OCI-LY3 (cell line): ENCODE measurements at regions not wholly inside any gene's neighbourhood (a gene's known extent, or its start where the extent isn't known, plus 50 kb on each side); places are given as distances from the start of the nearest gene placed in this dataset.

Experiments used
- H2AFZ ChIP-seq: fragments of 200-600, 300-600 bp; shearing (Covaris generic); 2 replicates; pipeline ENCODE4 v1.6.0; 2014; ENCODE audit warnings: antibody characterized with exemption, low read depth, low read length
- H3K27ac ChIP-seq: fragments of 200-600, 300-600 bp; sonication (generic); 2 replicates; pipeline ENCODE4 v1.5.1; 2014; ENCODE audit warnings: mild to moderate bottlenecking, low read length, moderate library complexity, mixed read lengths
- H3K27me3 ChIP-seq: fragments of 200-600, 300-600 bp; sonication (generic); 2 replicates; pipeline ENCODE4 v1.6.1; 2014; ENCODE audit warnings: low read depth, low read length, mixed read lengths
- H3K36me3 ChIP-seq: fragments of 200-600, 300-600 bp; sonication (generic); replicated peaks from 2 replicates; pipeline ENCODE3; 2014; ENCODE audit warnings: low read depth, low read length, mixed read lengths
- H3K4me1 ChIP-seq: fragments of 300-600, 200-600 bp; sonication (generic); 2 replicates; pipeline ENCODE4 v1.6.1; 2014; ENCODE audit warnings: low read length, mixed read lengths
- H3K4me2 ChIP-seq: fragments of 200-600, 300-600 bp; sonication (generic); 2 replicates; pipeline ENCODE4 v1.6.1; 2014; ENCODE audit warnings: low read length, mixed read lengths
- H3K4me3 ChIP-seq: fragments of 300-600, 200-600 bp; sonication (generic); 2 replicates; pipeline ENCODE4 v1.5.1; 2014; ENCODE audit warnings: antibody characterized with exemption, mild to moderate bottlenecking, low read length, moderate library complexity
- H3K79me2 ChIP-seq: fragments of 300-600, 200-600 bp; shearing (Covaris generic); 2 replicates; pipeline ENCODE4 v1.6.1; 2014; ENCODE audit warnings: mild to moderate bottlenecking, low read length, mixed read lengths
- H3K9ac ChIP-seq: fragments of 300-600, 200-600 bp; shearing (Covaris generic); 2 replicates; pipeline ENCODE4 v1.6.0; 2014; ENCODE audit warnings: mild to moderate bottlenecking, low read length, moderate library complexity
- H3K9me3 ChIP-seq: fragments of 200-600, 300-600 bp; shearing (Covaris generic); 2 replicates; pipeline ENCODE4 v1.6.1; 2014; ENCODE audit warnings: low read length, mixed read lengths; ENCODE audit not compliant: insufficient read depth
- H4K20me1 ChIP-seq: fragments of 200-600, 300-600 bp; sonication (generic); 2 replicates; pipeline ENCODE4 v1.6.1; 2016; ENCODE audit warnings: low read length, mixed read lengths; ENCODE audit not compliant: insufficient read depth
- CTCF ChIP-seq: fragments of 200-600, 300-600 bp; sonication (generic); IDR thresholded peaks from 2 replicates; pipeline ENCODE4 v1.5.1; 2014; ENCODE audit warnings: antibody characterized with exemption, low read length, low read depth
- EZH2phosphoT487 ChIP-seq: fragments of 200-600 bp; shearing (Covaris generic); IDR thresholded peaks from 2 replicates; pipeline ENCODE4 v1.6.1; 2018; ENCODE audit warnings: antibody characterized with exemption, mixed run types, low read depth

- Histone ChIP-seq H3K27me3 (no peaks in the 10 kb centered on the region), H4K20me1 (no peaks in the 10 kb centered on the region), H3K4me3 (no peak overlapping the region)
These were observed 230.8 kb upstream of the CEP162 start for GRCh38 chr6:84458271-84458670.

GRCh38 chr6:84457276-84457675 lies 229.8 kb upstream of the CEP162 start:
- H2AFZ ChIP-seq: no peak overlapping the region
- H3K9me3 ChIP-seq: no peaks in the 10 kb centered on the region
- H3K4me2 ChIP-seq: no peak overlapping the region
- H3K79me2 ChIP-seq: no peaks in the 10 kb centered on the region
- TF ChIP-seq EZH2phosphoT487 (no peak), CTCF (no peak)
- no peak overlapping the region for H3K4me3 ChIP-seq
- H3K36me3 ChIP-seq: no peaks in the 10 kb centered on the region
- no peak overlapping the region for H3K27ac ChIP-seq
- H3K27me3 ChIP-seq: no peaks in the 10 kb centered on the region
- H3K9ac ChIP-seq: no peak overlapping the region
- no peaks in the 10 kb centered on the region for H3K4me1 ChIP-seq
- no peaks in the 10 kb centered on the region for H4K20me1 ChIP-seq

More at GRCh38 chr6:84458271-84458670, 230.8 kb upstream of the CEP162 start:
- Histone ChIP-seq H3K27ac (no peak overlapping the region), H3K36me3 (no peaks in the 10 kb centered on the region), H3K4me1 (no peaks in the 10 kb centered on the region), H2AFZ (no peak overlapping the region), H3K9me3 (no peaks in the 10 kb centered on the region), H3K79me2 (no peaks in the 10 kb centered on the region), H3K9ac (no peak overlapping the region), H3K4me2 (no peak overlapping the region)
- TF ChIP-seq CTCF (no peak), EZH2phosphoT487 (no peak)

GRCh38 chr6:84456803-84457202 lies 229.4 kb upstream of the CEP162 start:
- Histone ChIP-seq H3K4me2 (no peak overlapping the region), H3K9me3 (no peaks in the 10 kb centered on the region), H3K9ac (no peak overlapping the region), H2AFZ (no peak overlapping the region), H3K4me1 (no peaks in the 10 kb centered on the region), H3K4me3 (no peak overlapping the region), H3K79me2 (no peaks in the 10 kb centered on the region), H3K27me3 (no peaks in the 10 kb centered on the region), H4K20me1 (no peaks in the 10 kb centered on the region), H3K27ac (no peak overlapping the region), H3K36me3 (no peaks in the 10 kb centered on the region)
- TF ChIP-seq CTCF (no peak), EZH2phosphoT487 (no peak)

- Histone ChIP-seq H3K36me3 (no peaks in the 10 kb centered on the region), H3K27ac (no peak overlapping the region), H3K4me1 (peaks cover 2% of the 10 kb centered on the region; the same call in 1 of the 2 replicates), H3K9ac (no peak overlapping the region), H3K4me3 (no peak overlapping the region), H3K79me2 (no peaks in the 10 kb centered on the region), H3K4me2 (no peak overlapping the region), H3K27me3 (no peaks in the 10 kb centered on the region), H3K9me3 (no peaks in the 10 kb centered on the region), H4K20me1 (no peaks in the 10 kb centered on the region), H2AFZ (no peak overlapping the region)
- no peak for TF ChIP-seq EZH2phosphoT487
- no peak for TF ChIP-seq CTCF
These were observed 228.1 kb upstream of the CEP162 start for GRCh38 chr6:84455511-84456029.
